ENCODE measurements at regions not wholly inside any gene's neighbourhood (a gene's known extent, or its start where the extent isn't known, plus 50 kb on each side); places are given as distances from the start of the nearest gene placed in this dataset.
A peak's percentile ranks its signal among the peaks of the same experiment; 100 is the strongest.
"Not testable (repeated sequence)": the region's sequence is repeated elsewhere in the genome, so short reads cannot be mapped to it uniquely, and the experiment has no call there.

GRCh38 chr11:45373506-45374035, 87.4 kb upstream of the SYT13 start:
- intact Hi-C loops (cut with DNase I) = loop anchor here (10.0 kb wide), 1 partner anchor 281 kb away; no protein-coding TSS in a partner anchor
- ATAC-seq = no peak
- no peak for DNase-seq

GRCh38 chr11:45372414-45372813, 86.3 kb upstream of the SYT13 start:
- H3K27ac ChIP-seq, DNase-seq, H3K36me3 ChIP-seq, H3K4me3 ChIP-seq, ATAC-seq, H3K9me3 ChIP-seq: not testable (repeated sequence)
- peaks cover 15% of the 10 kb centered on the region for H3K4me1 ChIP-seq
- intact Hi-C loops (cut with DNase I) = loop anchor here (10.0 kb wide), 1 partner anchor 282 kb away; no protein-coding TSS in a partner anchor
- peaks cover 18% of the 10 kb centered on the region for H3K27me3 ChIP-seq (ENCODE audit: low read depth)

More at GRCh38 chr11:45373506-45374035, 87.4 kb upstream of the SYT13 start:
- Histone ChIP-seq H3K27me3 (ENCODE audit: low read depth) (peaks cover 18% of the 10 kb centered on the region), H3K4me1 (peaks cover 15% of the 10 kb centered on the region), H3K9me3 (no peaks in the 10 kb centered on the region), H3K4me3 (no peak overlapping the region), H3K36me3 (no peaks in the 10 kb centered on the region), H3K27ac (no peak overlapping the region)
- TF ChIP-seq CTCF (IDR thresholded peaks at IDR 0.05) = no peak

DNA sequence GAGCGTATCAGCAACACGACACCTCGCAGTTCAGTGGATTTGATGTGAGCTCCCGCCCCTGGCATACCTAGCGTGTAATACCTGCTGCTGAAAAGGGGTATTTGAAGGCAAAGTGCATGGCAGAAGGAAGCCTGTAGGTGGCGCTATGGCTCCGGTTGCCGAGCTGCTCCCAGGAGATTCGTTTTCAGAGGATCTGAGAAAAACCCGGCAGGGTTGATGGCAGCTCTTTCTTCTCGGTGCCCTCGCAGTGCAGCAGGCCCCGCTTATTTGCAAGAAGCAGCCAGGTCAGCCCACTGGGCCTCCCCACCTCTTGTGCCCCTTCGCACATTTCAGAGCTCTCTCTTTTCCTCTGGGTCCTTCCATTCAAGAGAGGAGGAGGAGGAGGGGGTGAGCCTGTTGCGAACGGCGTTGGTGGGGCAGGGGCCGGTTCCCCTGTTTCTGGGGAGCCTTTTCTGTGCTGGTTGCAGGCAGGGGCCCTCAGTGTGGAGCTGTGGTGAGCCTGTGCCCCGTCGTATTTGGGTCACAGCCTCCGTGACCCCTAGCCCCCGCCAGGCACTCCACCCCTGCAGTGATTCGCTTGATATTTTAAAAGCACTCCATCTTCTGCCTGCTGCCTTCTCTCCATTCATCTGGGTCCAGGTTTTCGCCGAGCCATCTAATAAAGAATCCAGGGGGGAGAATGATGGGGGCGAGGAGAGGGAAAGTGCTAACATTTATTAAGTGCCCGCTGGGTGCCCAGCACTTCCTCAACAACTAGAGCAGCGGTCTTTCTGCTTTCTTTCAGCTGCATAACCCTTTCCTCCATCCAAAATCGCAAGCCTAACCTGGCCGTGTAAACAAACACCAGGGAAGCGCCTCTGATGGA, 85.3 kb upstream of the SYT13 start:
- Histone ChIP-seq H3K36me3 (no peaks in the 10 kb centered on the region), H3K27me3 (ENCODE audit: low read depth) (peaks cover 18% of the 10 kb centered on the region), H3K4me3 (peak overlapping the region; percentile 23), H3K4me1 (peaks cover 15% of the 10 kb centered on the region), H3K27ac (no peak overlapping the region), H3K9me3 (no peaks in the 10 kb centered on the region)
- peak; percentile 76 to 81 for ATAC-seq
- peak; percentile 70 for DNase-seq
- intact Hi-C loops (cut with DNase I) = loop anchor here (10.0 kb wide), 1 partner anchor 283 kb away; no protein-coding TSS in a partner anchor
- peak; percentile 93 for TF ChIP-seq CTCF (IDR thresholded peaks at IDR 0.05)

DNA sequence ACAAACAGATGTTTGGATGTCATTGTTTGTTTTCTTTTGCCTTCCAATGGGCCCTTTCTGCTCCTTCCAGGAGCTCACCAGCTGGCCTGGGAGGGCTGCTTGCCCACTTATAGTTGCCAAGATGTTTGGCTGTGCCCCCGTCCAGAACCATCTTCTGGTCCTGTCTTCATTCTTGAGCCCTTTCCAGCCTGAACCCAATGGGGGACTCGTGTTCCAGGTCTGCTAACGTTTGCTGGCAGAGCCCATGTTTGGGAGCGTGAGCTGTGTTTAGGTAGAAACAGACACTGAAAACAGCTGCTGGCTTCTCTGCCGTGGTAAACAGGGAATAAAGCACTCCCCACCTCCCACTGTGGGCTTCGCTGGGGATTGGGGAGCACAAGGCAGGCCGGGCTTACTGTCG, 83.2 kb upstream of the SYT13 start:
- no peak for DNase-seq
- no peak for ATAC-seq
- Histone ChIP-seq H3K36me3 (no peaks in the 10 kb centered on the region), H3K4me1 (peaks cover 17% of the 10 kb centered on the region), H3K27ac (no peak overlapping the region), H3K4me3 (no peak overlapping the region), H3K9me3 (no peaks in the 10 kb centered on the region), H3K27me3 (ENCODE audit: low read depth) (peaks cover 18% of the 10 kb centered on the region)
- intact Hi-C loops (cut with DNase I) = no loop called here
- no peak for TF ChIP-seq CTCF (IDR thresholded peaks at IDR 0.05)

DNA sequence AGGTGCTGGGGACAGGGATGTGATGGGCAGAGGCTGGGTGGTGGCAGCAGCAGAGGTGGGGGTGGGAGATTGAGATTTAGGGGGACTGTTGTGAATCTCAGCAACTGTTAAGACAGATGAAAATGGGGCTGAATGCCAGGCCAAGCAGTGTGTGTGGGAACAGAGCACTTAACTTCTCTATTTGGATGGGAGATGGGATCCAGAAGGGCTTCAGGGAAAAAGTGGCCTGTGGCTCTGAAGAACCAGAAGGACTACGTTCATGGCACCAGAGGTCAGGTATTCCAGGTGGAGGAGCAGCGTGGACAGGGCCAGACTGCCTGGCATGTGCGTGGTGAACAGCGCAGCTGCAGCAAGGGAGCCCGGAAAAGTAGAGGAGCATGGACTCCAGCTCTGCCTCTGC, 82.6 kb upstream of the SYT13 start:
- no peak for DNase-seq
- Histone ChIP-seq H3K4me3 (no peak overlapping the region), H3K27me3 (ENCODE audit: low read depth) (peaks cover 18% of the 10 kb centered on the region), H3K4me1 (peaks cover 17% of the 10 kb centered on the region), H3K27ac (no peak overlapping the region), H3K36me3 (no peaks in the 10 kb centered on the region), H3K9me3 (no peaks in the 10 kb centered on the region)
- ATAC-seq = no peak
- no peak for TF ChIP-seq CTCF (IDR thresholded peaks at IDR 0.05)
- intact Hi-C loops (cut with DNase I) = no loop called here
